IPS-NIHi7 (cell line): ENCODE measurements at regions not wholly inside any gene's neighbourhood (a gene's known extent, or its start where the extent isn't known, plus 50 kb on each side); places are given as distances from the start of the nearest gene placed in this dataset.
"Not testable (repeated sequence)": the region's sequence is repeated elsewhere in the genome, so short reads cannot be mapped to it uniquely, and the experiment has no call there.

Source experiments
- DNase-seq: peaks from one replicate; pipeline ENCODE4 v3.0.0; 2012; ENCODE audit warnings: mixed read lengths; ENCODE audit errors: extremely low spot score

DNA sequence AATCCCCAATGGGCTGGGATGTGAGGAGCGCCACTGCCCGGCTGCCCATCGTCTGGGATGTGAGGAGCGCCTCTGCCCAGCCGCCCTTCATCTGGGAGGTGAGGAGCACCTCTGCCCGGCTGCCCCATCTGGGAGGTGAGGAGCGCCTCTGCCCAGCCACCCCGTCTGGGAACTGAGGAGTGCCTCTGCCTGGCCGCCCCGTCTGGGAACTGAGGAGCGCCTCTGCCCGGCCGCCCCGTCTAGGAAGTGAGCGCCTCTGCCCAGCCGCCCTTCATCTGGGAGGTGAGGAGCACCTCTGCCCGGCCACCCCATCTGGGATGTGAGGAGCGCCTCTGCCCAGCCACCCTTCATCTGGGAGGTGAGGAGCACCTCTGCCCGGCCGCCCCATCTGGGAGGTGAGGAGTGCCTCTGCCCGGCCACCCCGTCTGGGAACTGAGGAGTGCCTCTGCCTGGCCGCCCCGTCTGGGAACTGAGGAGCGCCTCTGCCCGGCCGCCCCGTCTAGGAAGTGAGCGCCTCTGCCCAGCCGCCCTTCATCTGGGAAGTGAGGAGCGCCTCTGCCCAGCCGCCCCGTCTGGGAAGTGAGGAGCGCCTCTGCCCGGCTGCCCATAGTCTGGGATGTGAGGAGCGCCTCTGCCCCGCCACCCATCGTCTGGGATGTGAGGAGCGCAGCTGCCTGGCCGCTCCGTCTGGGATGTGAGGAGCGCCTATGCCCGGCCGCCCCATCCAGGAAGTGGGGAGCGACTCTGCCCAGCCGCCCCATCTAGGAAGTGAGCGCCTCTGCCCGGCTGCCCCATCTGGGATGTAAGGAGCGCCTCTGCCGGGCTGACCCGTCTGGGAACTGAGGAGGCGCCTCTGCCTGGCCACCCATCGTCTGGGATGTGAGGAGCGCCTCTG, 1085.7 kb downstream of the TYW1 start:
- DNase-seq = not testable (repeated sequence)

DNA sequence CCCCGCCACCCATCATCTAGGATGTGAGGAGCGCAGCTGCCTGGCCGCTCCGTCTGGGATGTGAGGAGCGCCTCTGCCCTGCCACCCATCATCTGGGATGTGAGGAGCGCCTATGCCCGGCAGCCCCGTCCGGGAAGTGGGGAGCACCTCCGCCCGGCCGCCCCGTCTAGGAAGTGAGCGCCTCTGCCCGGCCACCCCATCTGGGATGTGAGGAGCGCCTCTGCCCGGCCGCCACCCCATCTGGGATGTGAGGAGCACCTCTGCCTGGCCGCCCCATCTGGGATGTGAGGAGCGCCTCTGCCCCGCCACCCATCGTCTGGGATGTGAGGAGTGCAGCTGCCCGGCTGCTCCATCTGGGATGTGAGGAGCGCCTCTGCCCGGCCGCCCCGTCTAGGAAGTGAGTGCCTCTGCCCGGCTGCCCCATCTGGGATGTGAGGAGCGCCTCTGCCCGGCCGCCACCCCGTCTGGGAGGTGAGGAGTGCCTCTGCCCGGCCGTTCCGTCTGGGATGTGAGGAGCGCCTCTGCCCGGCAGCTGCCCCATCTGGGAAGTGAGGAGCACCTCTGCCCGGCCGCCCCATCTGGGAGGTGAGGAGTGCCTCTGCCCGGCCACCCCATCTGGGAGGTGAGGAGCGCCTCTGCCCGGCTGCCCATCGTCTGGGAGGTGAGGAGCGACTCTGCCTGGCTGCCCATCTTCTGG, 1086.5 kb downstream of the TYW1 start:
- not testable (repeated sequence) for DNase-seq

DNA sequence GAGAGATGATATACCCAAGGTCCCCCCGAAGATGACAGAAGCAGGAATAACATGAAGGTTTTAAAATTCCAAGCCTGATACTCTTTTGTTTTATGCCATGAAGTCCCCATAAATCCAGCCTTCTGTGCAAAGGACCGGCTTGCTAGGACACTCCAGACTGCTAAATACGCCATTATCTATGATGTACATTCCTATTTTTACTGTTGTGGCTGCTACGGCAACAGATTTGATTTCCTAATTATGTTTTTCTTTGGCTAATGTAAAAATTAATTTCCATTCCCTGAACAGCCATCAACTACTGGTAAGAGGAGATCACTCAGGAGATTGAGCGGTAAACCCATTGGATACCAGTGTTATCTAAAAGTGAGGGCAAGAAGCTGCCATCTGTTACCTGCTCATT, 1090.8 kb downstream of the TYW1 start:
- no peak for DNase-seq

DNA sequence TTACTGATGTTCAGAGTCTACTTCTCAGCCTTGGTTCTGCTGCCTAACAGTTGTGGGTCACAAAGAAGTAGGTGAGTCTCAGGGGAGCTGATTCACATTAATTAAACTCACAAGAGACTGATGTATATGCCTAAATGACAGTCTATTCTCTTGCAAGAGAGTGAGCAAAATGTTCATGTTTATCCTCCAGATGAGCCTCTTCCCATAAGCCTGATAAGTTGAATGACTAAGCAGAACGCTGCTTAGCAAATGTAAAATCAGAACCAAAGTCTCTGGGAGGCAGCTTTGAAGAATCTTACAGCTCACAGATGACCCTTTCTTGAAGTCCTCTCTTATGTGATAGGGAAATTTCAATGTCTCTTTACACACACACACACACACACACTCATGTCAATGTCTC, 1092.2 kb downstream of the TYW1 start:
- no peak for DNase-seq

DNA sequence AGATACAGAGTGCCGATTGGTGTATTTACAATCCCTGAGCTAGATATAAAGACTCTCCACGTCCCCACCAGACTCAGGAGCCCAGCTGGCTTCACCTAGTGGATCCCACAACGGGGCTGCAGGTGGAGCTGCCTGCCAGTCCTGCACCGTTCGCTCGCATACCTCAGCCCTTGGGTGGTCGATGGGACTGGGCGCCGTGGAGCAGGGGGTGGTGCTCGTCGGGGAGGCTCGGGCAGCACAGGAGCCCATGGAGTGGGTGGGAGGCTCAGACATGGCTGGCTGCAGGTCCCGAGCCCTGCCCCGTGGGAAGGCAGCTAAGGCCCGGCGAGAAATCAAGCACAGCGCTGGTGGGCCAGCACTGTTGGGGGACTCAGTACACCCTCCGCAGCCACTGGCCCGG, 1093.6 kb downstream of the TYW1 start:
- not testable (repeated sequence) for DNase-seq

DNA sequence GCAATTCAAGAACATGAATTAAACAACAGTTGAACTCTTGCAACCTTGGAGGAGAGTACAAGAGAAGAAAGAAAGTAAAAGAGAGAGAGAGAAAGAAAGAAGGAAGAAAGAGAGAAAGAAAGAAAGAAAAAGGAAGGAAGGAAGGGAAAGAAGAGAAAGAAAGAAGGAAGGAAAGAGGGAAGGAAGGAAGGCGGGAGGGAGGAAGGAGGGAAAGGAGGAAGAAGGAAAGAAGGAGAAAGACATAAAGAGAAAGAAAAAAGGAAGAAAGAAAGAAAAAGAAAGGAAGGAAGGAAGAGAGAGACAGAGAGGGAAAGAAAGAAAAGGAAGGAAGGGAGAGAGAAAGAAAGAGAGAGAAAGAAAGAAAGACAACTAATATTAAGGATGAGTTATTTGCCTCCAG, 1106.7 kb downstream of the TYW1 start:
- no peak for DNase-seq

DNA sequence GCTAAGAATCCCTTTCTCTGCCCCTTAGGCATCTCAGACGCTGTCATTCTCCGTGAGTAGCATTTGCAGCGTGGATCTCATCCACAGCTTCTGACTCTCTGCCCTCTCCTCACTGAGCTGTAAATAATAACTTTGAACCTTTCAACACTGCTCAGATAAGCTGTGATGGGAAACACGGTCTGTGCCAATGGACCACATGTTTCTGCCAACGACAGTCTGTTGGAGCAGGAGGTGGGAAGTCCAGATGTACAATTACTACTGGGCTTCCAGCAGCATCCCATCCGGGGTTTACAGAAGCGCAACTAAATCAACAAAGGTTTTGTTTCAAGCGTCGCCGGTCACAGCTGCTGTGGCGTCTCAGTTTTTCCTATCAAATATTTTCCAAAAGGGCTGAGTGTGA, 1110.6 kb downstream of the TYW1 start:
- no peak for DNase-seq

DNA sequence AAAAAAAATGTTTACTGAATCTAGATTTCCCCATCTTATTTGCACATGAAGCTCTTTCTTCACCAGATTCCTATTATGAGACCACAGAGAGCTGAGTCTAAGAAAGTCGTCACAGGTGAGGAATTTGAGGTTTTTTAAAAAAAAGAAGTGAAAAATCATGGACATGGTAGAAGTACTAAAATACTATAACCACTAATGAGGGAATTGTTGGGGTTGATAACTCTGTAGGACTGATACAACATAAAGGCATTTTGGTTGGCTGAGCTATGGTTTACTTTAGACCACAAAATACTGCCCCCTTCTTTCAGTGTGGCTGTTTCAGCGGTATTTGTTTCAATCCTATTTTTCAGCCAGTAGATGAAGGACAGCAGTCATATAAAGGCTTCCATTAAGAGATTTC, 1111.3 kb downstream of the TYW1 start:
- DNase-seq = no peak

DNA sequence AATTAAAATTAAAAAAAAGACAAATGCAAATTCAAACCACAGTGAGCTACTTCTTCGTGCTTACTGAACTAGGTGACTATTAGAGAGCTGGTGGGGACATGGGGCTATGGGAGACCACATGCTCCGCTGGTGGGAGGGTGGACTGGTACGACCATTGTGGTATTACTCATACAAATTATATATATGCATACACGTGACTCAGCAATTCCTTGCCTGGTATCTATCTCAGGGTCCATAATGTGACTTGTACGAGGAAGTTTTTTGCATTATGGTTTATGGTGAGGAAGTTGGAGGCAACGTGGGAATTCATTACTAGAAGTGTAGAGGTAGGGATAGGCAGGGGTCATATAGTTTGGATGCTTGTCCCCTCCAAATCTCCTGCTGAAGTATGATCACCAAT, 1112.7 kb downstream of the TYW1 start:
- no peak for DNase-seq

DNA sequence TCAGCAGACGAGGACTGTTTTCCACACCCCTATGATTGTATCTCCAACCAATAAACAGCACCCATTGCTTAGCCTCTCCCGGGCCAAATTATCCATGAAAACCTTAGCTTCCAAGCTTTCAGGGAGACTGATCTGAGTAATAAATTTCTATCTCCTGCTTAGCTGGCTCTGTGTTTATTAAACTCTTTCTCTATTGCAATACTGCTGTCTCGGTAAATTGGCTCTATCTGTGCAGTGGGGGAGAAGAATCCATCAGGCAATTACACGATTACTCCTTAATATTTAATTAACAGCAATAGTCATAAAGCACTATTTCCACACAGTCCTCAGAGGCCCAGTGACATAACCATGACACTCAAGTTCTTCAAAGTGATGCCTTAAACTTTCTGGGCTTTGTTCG, 1122.8 kb downstream of the TYW1 start:
- no peak for DNase-seq

DNA sequence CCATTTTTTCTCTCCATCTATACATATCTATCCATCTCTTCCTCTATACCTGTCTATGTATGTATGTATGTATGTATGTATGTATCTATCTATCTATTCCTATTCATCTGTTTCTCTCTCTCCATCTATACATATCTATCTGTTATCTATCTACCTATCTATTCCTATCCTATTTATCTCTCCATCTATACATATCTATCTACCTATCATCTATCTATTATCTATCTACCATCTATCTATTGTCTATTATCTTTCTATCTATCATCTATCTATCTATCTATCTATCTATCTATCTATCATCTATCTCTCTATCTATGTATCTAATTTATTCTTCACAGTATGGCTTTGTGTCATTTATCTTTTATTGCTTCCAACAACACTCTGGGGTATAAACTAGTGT, 1124.4 kb downstream of the TYW1 start:
- DNase-seq = no peak

DNA sequence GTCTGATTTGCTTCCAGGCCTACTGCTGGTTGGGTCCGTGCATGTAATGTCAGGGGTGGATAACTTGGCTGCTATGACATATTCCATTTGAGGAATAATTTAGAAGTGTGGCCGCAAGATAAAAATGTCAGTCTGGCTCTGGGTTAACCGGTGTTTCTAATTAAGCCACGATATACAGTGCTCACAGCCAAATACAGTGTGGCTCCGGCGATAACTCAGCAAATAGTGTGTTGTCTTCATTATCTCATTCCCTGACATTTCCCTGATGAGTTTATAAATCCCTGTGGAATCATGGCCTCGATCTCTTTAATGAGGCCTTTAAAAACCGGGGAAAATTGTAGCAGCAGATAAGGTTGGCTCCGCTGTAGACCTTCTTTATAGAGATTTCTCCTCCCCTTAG, 1125.0 kb downstream of the TYW1 start:
- DNase-seq = no peak

DNA sequence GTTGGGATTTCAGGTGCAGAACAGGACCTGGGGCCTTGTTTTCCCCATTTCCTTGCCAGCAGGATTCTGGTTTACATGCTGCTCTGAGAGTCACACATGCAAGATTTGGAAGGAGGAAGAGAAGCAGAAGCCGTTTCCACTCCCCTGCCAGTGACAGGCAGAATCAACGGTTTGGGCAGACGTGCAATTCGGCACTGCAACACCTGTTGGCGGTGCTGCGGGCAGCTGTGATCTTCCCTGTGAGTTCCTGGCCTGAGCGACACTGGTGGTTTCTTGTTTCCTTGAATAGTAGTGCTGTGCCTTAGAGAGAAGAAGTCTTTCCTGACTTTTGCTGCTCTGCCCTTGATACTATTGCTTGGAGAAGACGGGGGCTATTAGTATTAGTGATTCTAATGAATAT, 1126.2 kb downstream of the TYW1 start:
- DNase-seq = no peak

DNA sequence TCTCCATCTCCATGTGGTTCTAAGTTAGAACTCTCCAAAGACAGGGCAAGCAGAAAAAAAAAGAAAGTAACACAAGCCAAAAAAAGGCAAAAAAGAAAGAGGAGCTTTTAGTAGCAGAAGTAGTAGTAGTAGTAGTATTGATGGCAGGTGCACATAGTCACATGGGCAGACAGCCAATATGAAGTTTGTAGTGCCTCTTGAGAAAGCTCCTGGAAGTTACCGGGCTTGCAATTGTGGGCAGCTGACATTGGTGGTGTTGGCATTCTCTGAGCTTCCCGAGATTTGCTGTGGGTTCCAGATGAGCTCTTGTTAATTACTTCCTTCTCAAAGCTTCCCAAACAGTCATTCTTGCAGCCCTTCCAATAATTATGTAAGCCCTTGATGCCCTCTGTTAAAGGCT, 1128.5 kb downstream of the TYW1 start:
- no peak for DNase-seq

DNA sequence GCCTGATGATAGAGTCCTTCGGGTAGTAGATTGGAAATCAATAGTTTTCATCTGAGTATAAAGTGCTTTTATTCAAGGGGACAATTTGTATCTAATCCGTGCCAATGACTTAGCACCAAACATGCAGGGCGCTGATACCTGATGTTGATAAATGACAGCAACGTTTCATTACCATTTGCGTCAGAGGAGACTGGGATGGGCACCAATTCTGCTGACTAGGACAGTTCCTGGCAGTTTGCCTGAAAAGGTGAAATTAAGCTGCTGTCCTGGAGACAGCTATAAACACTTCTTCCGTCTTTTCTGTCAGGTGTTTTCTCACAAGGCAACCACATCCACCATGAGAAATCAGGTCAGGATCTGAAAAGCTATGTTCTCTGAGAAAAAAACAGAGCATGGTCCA, 1136.4 kb downstream of the TYW1 start:
- DNase-seq = no peak

DNA sequence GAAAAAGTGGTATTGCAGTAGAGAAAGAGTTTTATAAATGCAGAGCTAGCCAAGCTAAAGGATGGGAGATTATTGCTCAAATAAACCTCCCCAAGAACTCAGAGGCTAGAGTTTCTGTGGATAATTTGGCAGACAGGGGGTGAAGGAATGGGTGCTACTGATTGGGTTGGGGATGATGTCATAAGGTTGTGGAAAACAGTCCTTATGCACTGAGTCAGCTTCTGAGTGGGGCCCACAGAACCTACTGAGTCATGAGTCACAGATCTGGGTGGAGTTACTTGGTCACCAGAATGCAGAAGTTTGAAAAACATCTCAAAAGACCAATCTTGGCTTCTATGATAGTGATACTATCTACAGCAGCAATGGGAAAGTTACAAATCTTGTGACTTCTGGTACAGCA, 1146.7 kb downstream of the TYW1 start:
- DNase-seq = no peak

DNA sequence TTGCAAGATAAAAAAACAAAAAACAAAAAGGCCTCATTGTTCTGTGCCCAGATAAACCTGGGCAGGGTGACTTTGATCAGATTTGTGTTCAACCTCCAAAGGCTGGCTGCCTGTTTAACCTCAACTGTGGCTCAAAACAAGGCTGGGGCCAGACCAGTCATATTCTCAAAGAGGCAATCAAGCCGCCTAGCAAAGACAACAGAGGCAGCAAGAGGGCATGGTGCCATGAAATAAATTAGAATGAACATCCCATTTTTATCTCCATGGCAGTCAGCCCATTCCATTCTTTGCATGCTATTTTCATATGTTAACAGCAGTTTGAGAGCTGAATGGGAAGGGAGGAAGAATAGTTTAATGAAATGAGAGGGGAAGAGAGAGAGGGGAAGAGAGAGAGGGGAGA, 1150.3 kb downstream of the TYW1 start:
- no peak for DNase-seq

DNA sequence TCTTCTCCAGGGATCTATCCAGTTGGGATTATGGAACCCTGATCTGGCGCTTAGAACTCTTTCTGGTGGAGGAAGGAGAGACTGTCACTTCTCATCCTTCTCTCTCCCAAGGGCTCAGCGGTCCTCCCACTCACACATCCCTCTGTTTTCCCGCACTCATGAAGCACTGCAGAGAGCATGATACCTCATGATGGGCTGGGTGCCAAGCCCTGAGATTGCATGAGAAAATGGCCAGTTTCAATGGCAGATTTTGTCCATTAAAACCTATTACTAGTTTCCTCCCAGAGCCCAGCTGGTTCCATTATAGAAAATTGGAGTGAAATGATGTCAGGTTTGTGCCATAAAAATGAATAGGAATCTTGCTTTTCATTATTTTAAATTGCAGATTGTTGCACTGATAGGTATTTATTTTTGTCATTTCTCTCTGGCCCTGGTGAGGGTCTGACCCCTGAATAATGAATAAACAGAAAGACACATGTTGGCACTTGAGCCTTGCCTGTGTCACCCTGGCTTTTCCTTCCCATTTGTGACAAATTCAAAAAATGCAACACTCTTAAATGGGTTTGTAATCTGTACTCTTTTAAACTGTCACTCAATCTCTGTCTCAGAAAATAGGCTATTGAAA, 1151.1 kb downstream of the TYW1 start:
- DNase-seq = no peak

DNA sequence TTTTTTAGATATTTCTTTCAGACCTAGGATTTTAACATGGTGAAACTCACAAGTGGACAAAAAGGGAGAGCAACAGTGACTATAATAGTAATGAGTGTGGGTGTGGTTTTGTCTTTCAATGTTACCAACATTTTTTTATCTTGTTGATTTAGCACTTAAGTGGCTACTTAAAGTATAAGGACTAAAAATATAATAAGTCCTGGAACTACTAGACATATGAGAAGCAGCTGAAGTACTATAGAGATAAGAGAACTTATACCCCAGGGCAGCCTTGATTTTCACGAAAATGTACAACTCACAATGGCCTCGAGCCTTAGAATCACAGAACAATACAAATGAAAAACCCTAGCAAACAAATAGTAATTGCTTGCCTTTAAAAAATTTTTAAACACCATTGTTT, 1151.8 kb downstream of the TYW1 start:
- DNase-seq = no peak

DNA sequence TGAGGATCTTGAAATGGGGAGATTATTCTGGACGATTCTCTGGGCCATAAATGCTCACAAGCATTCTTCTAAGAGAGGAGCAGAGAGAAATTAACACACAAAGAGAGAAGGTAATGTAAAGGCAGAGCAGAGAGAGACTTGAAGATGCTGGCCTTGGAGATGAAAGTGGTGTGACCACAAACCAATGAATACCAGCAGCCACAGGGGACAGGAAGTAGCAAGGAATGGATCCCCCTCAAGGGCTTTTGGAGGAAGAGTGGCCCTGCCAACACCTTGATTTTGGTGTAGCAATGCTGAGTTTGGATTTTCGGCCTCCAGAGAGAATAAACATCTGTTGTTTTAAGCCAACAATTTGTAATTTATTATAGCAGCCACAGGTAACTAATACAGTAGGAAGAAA, 1155.6 kb downstream of the TYW1 start:
- DNase-seq = no peak

DNA sequence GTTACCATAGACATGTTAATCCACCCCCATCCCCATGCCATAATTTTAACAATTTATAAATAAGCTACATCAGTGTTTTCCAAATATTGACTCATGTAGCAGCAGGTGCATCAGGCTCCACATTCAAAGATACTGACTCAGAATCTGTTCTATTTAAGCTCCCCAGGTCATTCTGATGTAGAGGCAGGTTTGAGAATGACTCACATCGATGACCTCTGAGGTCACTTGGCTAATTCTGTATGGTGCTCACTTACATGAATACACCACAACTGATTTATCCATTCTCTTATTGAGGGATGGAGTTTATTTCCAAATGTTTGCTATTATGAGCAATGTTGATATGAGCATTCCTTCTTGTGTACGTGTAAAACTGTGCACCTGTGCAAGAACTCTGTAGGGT, 1159.0 kb downstream of the TYW1 start:
- no peak for DNase-seq

DNA sequence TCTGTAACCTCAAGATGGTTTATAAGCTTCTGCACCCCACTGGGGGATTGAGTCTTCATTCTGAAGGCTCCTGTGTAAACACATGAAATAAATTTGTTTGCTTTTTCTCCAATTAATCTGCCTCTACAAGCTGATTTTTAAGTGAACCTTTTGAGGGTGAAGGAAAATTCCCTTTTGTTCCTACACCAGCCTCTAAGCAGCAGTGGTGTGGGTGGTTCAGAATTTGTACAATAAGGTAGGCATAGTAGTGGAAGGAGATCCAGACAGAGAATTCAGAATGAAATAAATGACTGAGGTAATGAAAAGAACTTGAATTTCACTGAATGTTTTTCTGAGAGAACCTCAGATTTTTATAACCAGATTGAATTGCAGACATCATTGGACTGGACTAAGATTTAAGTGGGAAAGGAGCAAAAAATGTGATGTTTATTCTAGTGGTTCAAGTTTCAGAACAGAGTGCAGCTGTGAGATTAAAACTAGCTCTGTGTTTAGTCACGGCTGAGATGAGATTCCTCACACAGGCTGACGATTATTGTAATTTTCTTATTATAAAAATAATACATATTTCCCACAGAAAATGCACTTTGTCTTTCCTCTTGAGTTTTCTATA, 1162.2 kb downstream of the TYW1 start:
- DNase-seq = no peak

DNA sequence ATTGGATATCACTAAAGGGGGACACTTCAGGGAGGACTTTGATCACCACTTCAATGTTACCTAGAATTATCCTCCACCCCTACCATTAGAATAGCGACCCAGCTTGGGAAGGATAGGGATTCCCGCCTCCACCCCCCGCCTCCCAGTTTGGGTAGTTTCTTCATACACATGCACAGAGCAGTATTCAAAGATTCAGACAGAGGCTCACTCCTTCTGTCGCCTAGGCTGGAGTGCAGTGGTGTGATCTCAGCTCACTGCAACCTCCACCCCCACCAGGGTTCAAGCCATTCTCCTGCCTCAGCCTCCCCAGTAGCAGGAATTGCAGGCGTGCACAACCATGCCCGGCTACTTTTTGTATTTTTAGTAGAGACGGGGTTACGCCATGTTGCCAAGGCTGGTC, 1166.1 kb downstream of the TYW1 start:
- no peak for DNase-seq
